ENCODE measurements at regions not wholly inside any gene's neighbourhood (a gene's known extent, or its start where the extent isn't known, plus 50 kb on each side); places are given as distances from the start of the nearest gene placed in this dataset.

- TF ChIP-seq BRCA1 (IDR thresholded peaks at IDR 0.05) = no peak
- no peak for TF ChIP-seq BRCA1 (CRISPR knock-in tag; IDR thresholded peaks at IDR 0.05)
- TF ChIP-seq MNT (conservative IDR thresholded peaks at IDR 0.05) = no peak
- TF ChIP-seq NFIX (CRISPR knock-in tag; IDR thresholded peaks at IDR 0.05; ENCODE audit: low read depth) = no peak
- no peak for TF ChIP-seq SIN3A (IDR thresholded peaks at IDR 0.05; ENCODE audit: borderline replicate concordance in 2 of 2, control insufficient read depth in 1 of 2, low read depth in 2 of 2, low read length in 2 of 2)
- no peak for TF ChIP-seq BHLHE40 (IDR thresholded peaks at IDR 0.05; ENCODE audit: low read length)
- no peak for TF ChIP-seq ZBTB33 (CRISPR knock-in tag; IDR thresholded peaks at IDR 0.05)
Measured at GRCh38 chr7:35516498-35516897, 178.4 kb downstream of the HERPUD2 start.
